OCI-LY7 (cell line): ENCODE measurements at regions not wholly inside any gene's neighbourhood (a gene's known extent, or its start where the extent isn't known, plus 50 kb on each side); places are given as distances from the start of the nearest gene placed in this dataset.

Experiments used
- BruUV-seq: library from RNA; stranded (reverse); fragments of 400-500 nt; replicated peaks from 2 replicates; lab custom pipeline; 2021; lab: Mats Ljungman, UMichigan
- CTCF ChIA-PET: fragments of 300-600 bp; sonication (Branson Sonifier 250); formaldehyde crosslinking; loops from one replicate; lab custom pipeline; 2022; ENCODE audit warnings: antibody characterized with exemption; ENCODE audit not compliant: unreplicated experiment; lab: Charles Lee
- POLR2A ChIA-PET: fragments of 300-600 bp; sonication (Branson Sonifier 250); formaldehyde crosslinking; loops from one replicate; lab custom pipeline; 2022; ENCODE audit warnings: antibody characterized with exemption; lab: Charles Lee
- DNase-seq: peaks from one replicate; pipeline ENCODE4 v3.0.0-alpha.2; 2015; ENCODE audit warnings: low spot score
- H2AFZ ChIP-seq: fragments of 200-600 bp; sonication (generic), shearing (Covaris generic); 2 replicates; pipeline ENCODE4 v1.6.1; 2014; ENCODE audit warnings: mild to moderate bottlenecking, antibody characterized with exemption, low read length, moderate library complexity
- H3K27ac ChIP-seq: fragments of 200-600 bp; sonication (generic); 2 replicates; pipeline ENCODE4 v1.5.1; 2014; ENCODE audit warnings: mixed run types, low read depth, mild to moderate bottlenecking, moderate library complexity, low read length, inconsistent platforms; ENCODE audit not compliant: poor library complexity, severe bottlenecking
- H3K36me3 ChIP-seq: fragments of 200-600 bp; sonication (generic); 2 replicates; pipeline ENCODE4 v1.6.1; 2014; ENCODE audit warnings: mild to moderate bottlenecking, antibody characterized with exemption, low read length, moderate library complexity, mixed read lengths; ENCODE audit not compliant: insufficient read depth
- H3K4me1 ChIP-seq: fragments of 200-600 bp; sonication (generic); 2 replicates; pipeline ENCODE4 v1.5.1; 2014; ENCODE audit warnings: mild to moderate bottlenecking, low read length; ENCODE audit not compliant: insufficient read depth, poor library complexity, severe bottlenecking
- H3K4me2 ChIP-seq: fragments of 200-600 bp; sonication (generic); 2 replicates; pipeline ENCODE4 v1.6.1; 2014; ENCODE audit warnings: mild to moderate bottlenecking, low read length
- H3K4me3 ChIP-seq: fragments of 200-600 bp; sonication (generic); 2 replicates; pipeline ENCODE4 v1.5.1; 2014; ENCODE audit warnings: mild to moderate bottlenecking, low read depth, low read length; ENCODE audit not compliant: poor library complexity, severe bottlenecking
- H3K79me2 ChIP-seq: fragments of 200-600 bp; sonication (generic); 2 replicates; pipeline ENCODE4 v1.6.1; 2016; ENCODE audit warnings: low read depth, mild to moderate bottlenecking, low read length, moderate library complexity, mixed read lengths; ENCODE audit not compliant: insufficient read depth
- H3K9me2 ChIP-seq: fragments of 200-600 bp; sonication (generic); 2 replicates; pipeline ENCODE4 v1.6.1; 2016; ENCODE audit warnings: mild to moderate bottlenecking, low read length, mixed read lengths; ENCODE audit not compliant: insufficient read depth
- H3K9me3 ChIP-seq: fragments of 200-600 bp; sonication (generic); 2 replicates; pipeline ENCODE4 v1.6.1; 2014; ENCODE audit warnings: mild to moderate bottlenecking, mixed run types, low read length, mixed read lengths
- H4K20me1 ChIP-seq: fragments of 200-600 bp; sonication (generic); 2 replicates; pipeline ENCODE4 v1.6.1; 2014; ENCODE audit warnings: mild to moderate bottlenecking, antibody characterized with exemption, low read length, moderate library complexity, mixed read lengths; ENCODE audit not compliant: insufficient read depth
- EZH2phosphoT487 ChIP-seq: fragments of 200-600 bp; sonication (generic); IDR thresholded peaks from 2 replicates; pipeline ENCODE4 v1.6.1; 2018; ENCODE audit warnings: low read depth, borderline replicate concordance, mild to moderate bottlenecking, mixed run types, antibody characterized with exemption, low read length, moderate library complexity, mixed read lengths
- intact Hi-C: fragments of 100-400 bp; cut with micrococcal nuclease; formaldehyde crosslinking; loops from one replicate; pipeline ENCODE4 v1.10.0; 2022; ENCODE audit not compliant: unreplicated experiment
- TF ChIP-seq, protein P1 (sequence below): fragments of 200-600 bp; sonication (generic); conservative IDR thresholded peaks from 2 replicates; pipeline ENCODE4 v1.5.1; 2014; ENCODE audit warnings: mild to moderate bottlenecking, antibody characterized with exemption, low read length, moderate library complexity, mixed read lengths

DNA sequence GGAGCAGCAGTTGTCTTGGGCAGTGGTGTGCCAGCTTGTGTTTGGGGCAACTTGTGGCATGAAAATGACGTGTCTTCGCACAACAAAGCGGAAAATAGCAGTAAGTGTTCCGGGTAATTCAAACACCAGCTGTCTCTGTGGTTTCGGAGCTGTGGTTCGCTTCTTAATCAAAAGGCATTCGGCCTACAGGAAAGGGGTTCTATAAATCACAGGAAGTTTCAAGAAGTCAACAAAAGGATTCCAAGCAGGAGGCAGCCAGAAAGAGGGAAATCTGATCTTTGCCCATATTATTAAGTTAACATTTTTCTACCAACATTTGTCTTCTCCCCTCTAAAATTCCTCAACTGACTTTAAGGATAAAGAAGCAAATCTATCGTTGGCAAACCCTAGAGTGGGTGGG lies 353.4 kb downstream of the FGFR2 start:
- Histone ChIP-seq H3K9me3 (no peaks in the 10 kb centered on the region), H3K27ac (no peak overlapping the region), H3K4me2 (no peak overlapping the region), H3K36me3 (no peaks in the 10 kb centered on the region), H4K20me1 (no peaks in the 10 kb centered on the region), H3K79me2 (no peaks in the 10 kb centered on the region), H3K4me1 (no peaks in the 10 kb centered on the region), H3K9me2 (no peaks in the 10 kb centered on the region), H2AFZ (no peak overlapping the region), H3K4me3 (no peak overlapping the region)
- CTCF ChIA-PET = no interaction called here
- DNase-seq = no peak
- intact Hi-C loops = no loop called here
- no TSS peak for BruUV-seq
- TF ChIP-seq, protein P1, sequence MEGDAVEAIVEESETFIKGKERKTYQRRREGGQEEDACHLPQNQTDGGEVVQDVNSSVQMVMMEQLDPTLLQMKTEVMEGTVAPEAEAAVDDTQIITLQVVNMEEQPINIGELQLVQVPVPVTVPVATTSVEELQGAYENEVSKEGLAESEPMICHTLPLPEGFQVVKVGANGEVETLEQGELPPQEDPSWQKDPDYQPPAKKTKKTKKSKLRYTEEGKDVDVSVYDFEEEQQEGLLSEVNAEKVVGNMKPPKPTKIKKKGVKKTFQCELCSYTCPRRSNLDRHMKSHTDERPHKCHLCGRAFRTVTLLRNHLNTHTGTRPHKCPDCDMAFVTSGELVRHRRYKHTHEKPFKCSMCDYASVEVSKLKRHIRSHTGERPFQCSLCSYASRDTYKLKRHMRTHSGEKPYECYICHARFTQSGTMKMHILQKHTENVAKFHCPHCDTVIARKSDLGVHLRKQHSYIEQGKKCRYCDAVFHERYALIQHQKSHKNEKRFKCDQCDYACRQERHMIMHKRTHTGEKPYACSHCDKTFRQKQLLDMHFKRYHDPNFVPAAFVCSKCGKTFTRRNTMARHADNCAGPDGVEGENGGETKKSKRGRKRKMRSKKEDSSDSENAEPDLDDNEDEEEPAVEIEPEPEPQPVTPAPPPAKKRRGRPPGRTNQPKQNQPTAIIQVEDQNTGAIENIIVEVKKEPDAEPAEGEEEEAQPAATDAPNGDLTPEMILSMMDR = no peak
- no peak for TF ChIP-seq EZH2phosphoT487
- POLR2A ChIA-PET = interaction anchor here (0.5 kb wide), 1 partner anchor 14 kb away, joined by 6 read pairs; no protein-coding TSS in a partner anchor

DNA sequence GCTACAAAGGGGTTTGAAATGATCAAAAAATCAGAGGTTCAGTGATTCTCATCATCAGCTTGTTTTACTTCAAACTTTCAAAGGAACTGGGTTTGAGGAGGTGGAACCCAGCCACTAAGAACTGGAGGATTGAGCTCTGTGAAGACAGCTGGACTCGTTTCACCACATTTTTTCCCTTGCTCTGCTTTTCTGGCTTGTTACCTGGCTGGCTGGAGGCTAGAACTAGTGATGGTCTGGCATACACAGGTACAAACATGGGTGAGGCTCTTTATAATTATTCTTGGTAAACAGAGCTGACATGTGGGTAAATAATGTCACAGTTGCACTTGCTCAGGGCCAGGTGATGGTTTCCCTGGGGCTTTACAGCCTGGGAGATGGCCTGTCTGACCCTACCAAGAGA lies 352.5 kb downstream of the FGFR2 start:
- Histone ChIP-seq H3K4me2 (no peak overlapping the region), H3K4me3 (no peak overlapping the region), H3K36me3 (no peaks in the 10 kb centered on the region), H3K9me3 (no peaks in the 10 kb centered on the region), H3K79me2 (no peaks in the 10 kb centered on the region), H3K9me2 (no peaks in the 10 kb centered on the region), H3K4me1 (no peaks in the 10 kb centered on the region), H4K20me1 (no peaks in the 10 kb centered on the region), H3K27ac (no peak overlapping the region), H2AFZ (no peak overlapping the region)
- no peak for DNase-seq
- ChIA-PET POLR2A (no interaction called here), CTCF (no interaction called here)
- intact Hi-C loops = no loop called here
- no peak for TF ChIP-seq EZH2phosphoT487
- TF ChIP-seq, protein P1 = no peak
- BruUV-seq = no TSS peak

GRCh38 chr10:121248266-121248665 lies 350.0 kb downstream of the FGFR2 start:
- Histone ChIP-seq H3K9me3 (no peaks in the 10 kb centered on the region), H3K4me2 (no peak overlapping the region), H3K4me3 (no peak overlapping the region), H2AFZ (no peak overlapping the region), H4K20me1 (no peaks in the 10 kb centered on the region), H3K9me2 (no peaks in the 10 kb centered on the region), H3K27ac (no peak overlapping the region), H3K79me2 (no peaks in the 10 kb centered on the region), H3K36me3 (no peaks in the 10 kb centered on the region), H3K4me1 (no peaks in the 10 kb centered on the region)
- no peak for TF ChIP-seq EZH2phosphoT487
- TF ChIP-seq, protein P1 = no peak
- ChIA-PET POLR2A (no interaction called here), CTCF (no interaction called here)
- no peak for DNase-seq
- BruUV-seq = no TSS peak
- intact Hi-C loops = no loop called here
